GM12878 (cell line): ENCODE measurements at regions not wholly inside any gene's neighbourhood (a gene's known extent, or its start where the extent isn't known, plus 50 kb on each side); places are given as distances from the start of the nearest gene placed in this dataset.

Experiments used
- ATAC-seq: fragments of 200-7000 bp; cut with Tn5 transposase; 3 replicates; pipeline ENCODE4 v1.9.1; 2020; ENCODE audit warnings: mild to moderate bottlenecking, moderate library complexity
- BruUV-seq: library from RNA; stranded (reverse); fragments of 400-500 nt; replicated peaks from 2 replicates; lab custom pipeline; 2021; lab: Mats Ljungman, UMichigan
- CTCF ChIA-PET: fragments of 300-600 bp; sonication (Branson Sonifier 250); formaldehyde crosslinking; extraction: SDS; loops from one replicate; lab custom pipeline; 2021; ENCODE audit warnings: inconsistent platforms; lab: Yijun Ruan, JAX
- POLR2A ChIA-PET: fragments of 350-600 bp; formaldehyde crosslinking; extraction: SDS; loops from one replicate; lab custom pipeline; 2021; ENCODE audit warnings: inconsistent platforms; lab: Charles Lee
- RAD21 ChIA-PET: fragments of 300-600 bp; sonication (Branson Sonifier 250); formaldehyde crosslinking; loops from one replicate; lab custom pipeline; 2023; ENCODE audit warnings: antibody characterized with exemption; ENCODE audit not compliant: unreplicated experiment; lab: Charles Lee
- SMC1A ChIA-PET: fragments of 300-600 bp; sonication (Branson Sonifier 250); formaldehyde crosslinking; loops from one replicate; lab custom pipeline; 2023; ENCODE audit not compliant: unreplicated experiment, uncharacterized antibody; lab: Charles Lee
- DNase-seq: peaks from one replicate; pipeline ENCODE4 v3.0.0-alpha.2; 2011; ENCODE audit warnings: low read depth, low spot score
- FAIRE-seq: peaks from 3 replicates; lab custom pipeline; 2011; peaks lifted over from hg19 to GRCh38; lab: Jason Lieb, UNC
- H2AFZ ChIP-seq: 2 replicates; pipeline ENCODE4 v1.6.0; 2011; ENCODE audit warnings: low read depth, low read length, control low read depth; ENCODE audit not compliant: control insufficient read depth
- H3K27ac ChIP-seq: 2 replicates; pipeline ENCODE4 v1.5.1; 2011; ENCODE audit warnings: control low read depth; ENCODE audit not compliant: control insufficient read depth, insufficient read depth
- H3K27me3 ChIP-seq, 2 experiments: replicated peaks in 1 of 2; 2 replicates each; pipeline versions ENCODE4 v1.6.0 to v1.6.1; 2011; ENCODE audit warnings: low read length in 1 of 2; ENCODE audit not compliant: control insufficient read depth in 2 of 2, insufficient read depth in 2 of 2
- H3K36me3 ChIP-seq, 2 experiments: 2 replicates each; pipeline ENCODE4 v1.5.1; 2011; ENCODE audit warnings: low read length in 1 of 2; ENCODE audit not compliant: control insufficient read depth in 2 of 2, insufficient read depth in 2 of 2
- H3K4me1 ChIP-seq: 2 replicates; pipeline ENCODE4 v1.6.1; 2011; ENCODE audit warnings: mild to moderate bottlenecking, low read length, moderate library complexity, mixed read lengths; ENCODE audit not compliant: control insufficient read depth, insufficient read depth
- H3K4me2 ChIP-seq: 2 replicates; pipeline ENCODE4 v1.6.0; 2011; ENCODE audit warnings: control low read depth; ENCODE audit not compliant: control insufficient read depth, insufficient read depth
- H3K4me3 ChIP-seq: fragments of 200-600 bp; sonication (generic); 2 replicates; pipeline ENCODE4 v1.5.1; 2016
- H3K79me2 ChIP-seq: 2 replicates; pipeline ENCODE4 v1.6.0; 2011; ENCODE audit warnings: low read length; ENCODE audit not compliant: control insufficient read depth, insufficient read depth
- H3K9ac ChIP-seq: 2 replicates; pipeline ENCODE4 v1.8.0; 2011; ENCODE audit warnings: low read length, control low read depth, mixed read lengths; ENCODE audit not compliant: control insufficient read depth, insufficient read depth
- H3K9me3 ChIP-seq: replicated peaks from 3 replicates; pipeline ENCODE4 v1.5.1; 2011; ENCODE audit warnings: mild to moderate bottlenecking, low read length; ENCODE audit not compliant: control insufficient read depth, insufficient read depth
- H4K20me1 ChIP-seq: 2 replicates; pipeline ENCODE4 v1.6.0; 2011; ENCODE audit not compliant: control insufficient read depth, insufficient read depth
- BMI1 ChIP-seq: fragments of 450-650 bp; IDR thresholded peaks from 2 replicates; pipeline ENCODE4 v1.6.1; 2016; ENCODE audit warnings: mild to moderate bottlenecking, moderate library complexity, borderline replicate concordance
- ETV6 ChIP-seq, 2 experiments: fragments of 450-650 bp in 1 of 2; IDR thresholded peaks in 1 of 2; conservative IDR thresholded peaks in 1 of 2; 2 replicates each; pipeline ENCODE4 v1.6.1; 2014; ENCODE audit warnings: antibody characterized with exemption in 1 of 2, borderline replicate concordance in 1 of 2, low read depth in 1 of 2, mild to moderate bottlenecking in 1 of 2, moderate library complexity in 1 of 2
- LARP7 ChIP-seq: fragments of 450-650 bp; IDR thresholded peaks from 2 replicates; pipeline ENCODE4 v1.6.1; 2017; ENCODE audit warnings: mild to moderate bottlenecking
- MAX ChIP-seq: IDR thresholded peaks from 2 replicates; pipeline ENCODE4 v1.6.1; 2012; ENCODE audit warnings: low read depth, low read length, improper control_type of control experiment
- MXI1 ChIP-seq: fragments of 150-350 bp; IDR thresholded peaks from 2 replicates; pipeline ENCODE4 v1.6.1; 2011; ENCODE audit warnings: low read depth, mild to moderate bottlenecking, inconsistent platforms, low read length, improper control_type of control experiment
- NFXL1 ChIP-seq: fragments of 450-650 bp; IDR thresholded peaks from 2 replicates; pipeline ENCODE4 v1.6.1; 2017; ENCODE audit warnings: antibody characterized with exemption, mild to moderate bottlenecking, borderline replicate concordance
- NFYA ChIP-seq: IDR thresholded peaks from 2 replicates; pipeline ENCODE4 v1.6.1; 2011; ENCODE audit warnings: low read depth, mild to moderate bottlenecking, low read length, improper control_type of control experiment, borderline replicate concordance
- RAD21 ChIP-seq: IDR thresholded peaks from 2 replicates; pipeline ENCODE4 v1.6.1; 2011; ENCODE audit warnings: mild to moderate bottlenecking, low read depth, low read length, moderate library complexity; ENCODE audit not compliant: insufficient read depth
- SIX5 ChIP-seq: IDR thresholded peaks from 2 replicates; pipeline ENCODE4 v1.6.1; 2011; ENCODE audit warnings: mild to moderate bottlenecking, low read depth, low read length, moderate library complexity; ENCODE audit not compliant: severe bottlenecking
- SMAD1 ChIP-seq: fragments of 450-650 bp; IDR thresholded peaks from 2 replicates; pipeline ENCODE4 v1.6.1; 2018; ENCODE audit warnings: mild to moderate bottlenecking, low read depth; ENCODE audit not compliant: partially characterized antibody
- TCF7 ChIP-seq: IDR thresholded peaks from 2 replicates; pipeline ENCODE4 v1.6.1; 2014; ENCODE audit warnings: antibody characterized with exemption, borderline replicate concordance
- ZNF24 ChIP-seq: fragments of 450-650 bp; IDR thresholded peaks from 2 replicates; pipeline ENCODE4 v1.6.1; 2017; ENCODE audit warnings: antibody characterized with exemption, mild to moderate bottlenecking
- WGBS: methylation state at CpG from one replicate; pipeline ENCODE4 v1.1.6; 2016; ENCODE audit warnings: low lambda C conversion rate; ENCODE audit not compliant: insufficient replicate concordance, insufficient coverage; ENCODE audit errors: missing lambda C conversion rate; 5-methylcytosine and 5-hydroxymethylcytosine counted together
- in situ Hi-C: fragments of 300-500 bp; cut with MboI; formaldehyde crosslinking; loops from 9 replicates; pipeline ENCODE4 v1.14.3; 2018; ENCODE audit warnings: mixed read lengths
- intact Hi-C: fragments of 100-400 bp; cut with micrococcal nuclease; formaldehyde crosslinking; loops from one replicate; pipeline ENCODE4 v1.14.2; 2022; ENCODE audit not compliant: unreplicated experiment
- TF ChIP-seq, protein P1 (sequence below): IDR thresholded peaks from 2 replicates; pipeline ENCODE4 v1.6.1; 2011; ENCODE audit warnings: borderline replicate concordance, low read depth, mild to moderate bottlenecking, moderate library complexity, mixed read lengths, low read length; ENCODE audit not compliant: insufficient read depth; ENCODE audit errors: extremely low read length
- TF ChIP-seq, protein P2 (sequence below): fragments of 450-650 bp; formaldehyde crosslinking; IDR thresholded peaks from 2 replicates; pipeline ENCODE4 v1.4.0; 2022; ENCODE audit warnings: mild to moderate bottlenecking, moderate library complexity
- TF ChIP-seq, protein P3 (sequence below): fragments of 450-650 bp; IDR thresholded peaks from 2 replicates; pipeline ENCODE4 v1.6.1; 2017; ENCODE audit warnings: mild to moderate bottlenecking

- no peak for TF ChIP-seq ZNF24
These were observed 115.6 kb upstream of the IGSF21 start (continued) for GRCh38 chr1:17991996-17992395.

DNA sequence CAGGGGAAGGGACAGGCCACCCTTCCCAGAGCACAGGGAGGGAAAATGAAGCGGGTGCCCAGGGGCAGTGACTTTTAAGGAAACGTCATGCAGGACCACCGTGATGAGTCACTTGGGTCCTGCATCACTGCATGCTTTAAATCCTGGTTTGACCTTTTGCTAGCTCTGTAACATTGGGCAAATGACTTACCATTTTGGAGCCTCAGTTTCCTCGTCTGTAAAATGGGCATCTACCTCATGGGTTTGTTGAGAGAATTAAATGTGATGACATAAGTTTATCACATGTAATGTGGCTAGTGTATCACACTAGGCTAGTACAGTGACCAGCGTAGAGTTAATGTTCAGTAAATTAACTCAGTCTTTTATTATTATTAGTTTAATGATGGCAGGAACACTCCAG, 114.8 kb upstream of the IGSF21 start:
- 12% methylated on average over 5 of the region's 5 CpGs for WGBS
- SMC1A ChIA-PET = no interaction called here
- TF ChIP-seq SIX5 (no peak), TCF7 (no peak), MAX (no peak), LARP7 (no peak), ZNF24 (no peak), SMAD1 (no peak), NFYA (no peak), NFXL1 (no peak), MXI1 (no peak), RAD21 (no peak), ETV6 (conservative IDR thresholded peaks at IDR 0.05 in 1 of 2, IDR thresholded peaks at IDR 0.05 in 1 of 2; ENCODE audit: borderline replicate concordance in 1 of 2, low read depth in 1 of 2) (no peak), BMI1 (no peak)
- TF ChIP-seq, protein P1, sequence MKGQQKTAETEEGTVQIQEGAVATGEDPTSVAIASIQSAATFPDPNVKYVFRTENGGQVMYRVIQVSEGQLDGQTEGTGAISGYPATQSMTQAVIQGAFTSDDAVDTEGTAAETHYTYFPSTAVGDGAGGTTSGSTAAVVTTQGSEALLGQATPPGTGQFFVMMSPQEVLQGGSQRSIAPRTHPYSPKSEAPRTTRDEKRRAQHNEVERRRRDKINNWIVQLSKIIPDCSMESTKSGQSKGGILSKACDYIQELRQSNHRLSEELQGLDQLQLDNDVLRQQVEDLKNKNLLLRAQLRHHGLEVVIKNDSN = no peak
- TF ChIP-seq, protein P2, sequence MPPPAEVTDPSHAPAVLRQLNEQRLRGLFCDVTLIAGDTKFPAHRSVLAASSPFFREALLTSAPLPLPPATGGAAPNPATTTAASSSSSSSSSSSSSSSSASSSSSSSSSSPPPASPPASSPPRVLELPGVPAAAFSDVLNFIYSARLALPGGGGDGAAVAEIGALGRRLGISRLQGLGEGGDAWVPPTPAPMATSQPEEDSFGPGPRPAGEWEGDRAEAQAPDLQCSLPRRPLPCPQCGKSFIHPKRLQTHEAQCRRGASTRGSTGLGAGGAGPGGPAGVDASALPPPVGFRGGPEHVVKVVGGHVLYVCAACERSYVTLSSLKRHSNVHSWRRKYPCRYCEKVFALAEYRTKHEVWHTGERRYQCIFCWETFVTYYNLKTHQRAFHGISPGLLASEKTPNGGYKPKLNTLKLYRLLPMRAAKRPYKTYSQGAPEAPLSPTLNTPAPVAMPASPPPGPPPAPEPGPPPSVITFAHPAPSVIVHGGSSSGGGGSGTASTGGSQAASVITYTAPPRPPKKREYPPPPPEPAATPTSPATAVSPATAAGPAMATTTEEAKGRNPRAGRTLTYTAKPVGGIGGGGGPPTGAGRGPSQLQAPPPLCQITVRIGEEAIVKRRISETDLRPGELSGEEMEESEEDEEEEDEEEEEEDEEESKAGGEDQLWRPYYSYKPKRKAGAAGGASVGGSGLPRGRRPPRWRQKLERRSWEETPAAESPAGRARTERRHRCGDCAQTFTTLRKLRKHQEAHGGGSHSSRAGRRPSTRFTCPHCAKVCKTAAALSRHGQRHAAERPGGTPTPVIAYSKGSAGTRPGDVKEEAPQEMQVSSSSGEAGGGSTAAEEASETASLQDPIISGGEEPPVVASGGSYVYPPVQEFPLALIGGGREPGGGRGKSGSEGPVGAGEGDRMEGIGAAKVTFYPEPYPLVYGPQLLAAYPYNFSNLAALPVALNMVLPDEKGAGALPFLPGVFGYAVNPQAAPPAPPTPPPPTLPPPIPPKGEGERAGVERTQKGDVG (CRISPR knock-in tag) = no peak
- TF ChIP-seq, protein P3, sequence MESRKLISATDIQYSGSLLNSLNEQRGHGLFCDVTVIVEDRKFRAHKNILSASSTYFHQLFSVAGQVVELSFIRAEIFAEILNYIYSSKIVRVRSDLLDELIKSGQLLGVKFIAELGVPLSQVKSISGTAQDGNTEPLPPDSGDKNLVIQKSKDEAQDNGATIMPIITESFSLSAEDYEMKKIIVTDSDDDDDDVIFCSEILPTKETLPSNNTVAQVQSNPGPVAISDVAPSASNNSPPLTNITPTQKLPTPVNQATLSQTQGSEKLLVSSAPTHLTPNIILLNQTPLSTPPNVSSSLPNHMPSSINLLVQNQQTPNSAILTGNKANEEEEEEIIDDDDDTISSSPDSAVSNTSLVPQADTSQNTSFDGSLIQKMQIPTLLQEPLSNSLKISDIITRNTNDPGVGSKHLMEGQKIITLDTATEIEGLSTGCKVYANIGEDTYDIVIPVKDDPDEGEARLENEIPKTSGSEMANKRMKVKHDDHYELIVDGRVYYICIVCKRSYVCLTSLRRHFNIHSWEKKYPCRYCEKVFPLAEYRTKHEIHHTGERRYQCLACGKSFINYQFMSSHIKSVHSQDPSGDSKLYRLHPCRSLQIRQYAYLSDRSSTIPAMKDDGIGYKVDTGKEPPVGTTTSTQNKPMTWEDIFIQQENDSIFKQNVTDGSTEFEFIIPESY = no peak

More for the DNA sequence above, 114.8 kb upstream of the IGSF21 start:
- DNase-seq = no peak
- ChIA-PET POLR2A (no interaction called here), RAD21 (no interaction called here), CTCF (interaction anchor here (0.9 kb wide), 1 partner anchor 11 kb away, joined by 3 read pairs; no protein-coding TSS in a partner anchor)
- no peak overlapping the region for H3K27ac ChIP-seq
- no peak overlapping the region for H3K4me2 ChIP-seq
- in situ Hi-C loops (no loop called here), intact Hi-C loops (no loop called here)
- BruUV-seq = no TSS peak
- ATAC-seq = no peak
- H3K4me3 ChIP-seq = no peak overlapping the region
- H3K4me1 ChIP-seq = no peaks in the 10 kb centered on the region
- H2AFZ ChIP-seq = no peak overlapping the region
- H4K20me1 ChIP-seq = no peaks in the 10 kb centered on the region
- no peaks in the 10 kb centered on the region for H3K9me3 ChIP-seq
- H3K27me3 ChIP-seq = no peaks in the 10 kb centered on the region
- no peaks in the 10 kb centered on the region for H3K79me2 ChIP-seq
- no peak for FAIRE-seq
- H3K9ac ChIP-seq = no peak overlapping the region
- H3K36me3 ChIP-seq = no peaks in the 10 kb centered on the region
